ENCODE measurements at regions not wholly inside any gene's neighbourhood (a gene's known extent, or its start where the extent isn't known, plus 50 kb on each side); places are given as distances from the start of the nearest gene placed in this dataset.
A peak's percentile ranks its signal among the peaks of the same experiment; 100 is the strongest.

GRCh38 chr11:130583801-130584211, 135.4 kb downstream of the ADAMTS15 start:
- no peak for DNase-seq (ENCODE audit: low read depth in 2 of 2)

GRCh38 chr11:130585545-130585944, 137.1 kb downstream of the ADAMTS15 start:
- no peak for DNase-seq (ENCODE audit: low read depth in 2 of 2)

- DNase-seq (ENCODE audit: low read depth in 2 of 2): no peak
Measured at GRCh38 chr11:130587658-130588057, 139.2 kb downstream of the ADAMTS15 start.

- DNase-seq (ENCODE audit: low read depth in 2 of 2): no peak
Measured at GRCh38 chr11:130588471-130588870, 140.0 kb downstream of the ADAMTS15 start.

GRCh38 chr11:130592056-130592455, 143.6 kb downstream of the ADAMTS15 start:
- peak; percentile 1 to 33 for DNase-seq (ENCODE audit: low read depth in 2 of 2)

GRCh38 chr11:130593064-130593463, 144.6 kb downstream of the ADAMTS15 start:
- no peak for DNase-seq (ENCODE audit: low read depth in 2 of 2)

- DNase-seq (ENCODE audit: low read depth in 2 of 2): no peak
Measured at GRCh38 chr11:130598433-130598832, 150.0 kb downstream of the ADAMTS15 start.

- DNase-seq (ENCODE audit: low read depth in 2 of 2): no peak
Measured at GRCh38 chr11:130599073-130599654, 150.7 kb downstream of the ADAMTS15 start.

- no peak for DNase-seq (ENCODE audit: low read depth in 2 of 2)
Measured at GRCh38 chr11:130600139-130600538, 151.7 kb downstream of the ADAMTS15 start.

- DNase-seq (ENCODE audit: low read depth in 2 of 2): no peak
Measured at GRCh38 chr11:130600616-130601015, 152.2 kb downstream of the ADAMTS15 start.

GRCh38 chr11:130601141-130601540, 152.7 kb downstream of the ADAMTS15 start:
- DNase-seq (ENCODE audit: low read depth in 2 of 2): peak in 1 of 2 donors; percentile 18

- no peak for DNase-seq (ENCODE audit: low read depth in 2 of 2)
Measured at GRCh38 chr11:130601764-130602460, 153.5 kb downstream of the ADAMTS15 start.

- DNase-seq (ENCODE audit: low read depth in 2 of 2): no peak
Measured at GRCh38 chr11:130602641-130603334, 154.3 kb downstream of the ADAMTS15 start.

- no peak for DNase-seq (ENCODE audit: low read depth in 2 of 2)
Measured at GRCh38 chr11:130603335-130603906, 155.0 kb downstream of the ADAMTS15 start.

- no peak for DNase-seq (ENCODE audit: low read depth in 2 of 2)
Measured at GRCh38 chr11:130604606-130605005, 156.2 kb downstream of the ADAMTS15 start.

- DNase-seq (ENCODE audit: low read depth in 2 of 2): no peak
Measured at GRCh38 chr11:130606178-130606577, 157.7 kb downstream of the ADAMTS15 start.

GRCh38 chr11:130606781-130607511, 158.5 kb downstream of the ADAMTS15 start:
- DNase-seq (ENCODE audit: low read depth in 2 of 2): no peak

GRCh38 chr11:130608287-130608686, 159.8 kb downstream of the ADAMTS15 start:
- no peak for DNase-seq (ENCODE audit: low read depth in 2 of 2)

GRCh38 chr11:130609121-130610035, 160.9 kb downstream of the ADAMTS15 start:
- no peak for DNase-seq (ENCODE audit: low read depth in 2 of 2)

- DNase-seq (ENCODE audit: low read depth in 2 of 2): no peak
Measured at GRCh38 chr11:130611791-130612251, 163.4 kb downstream of the ADAMTS15 start.
